ENCODE measurements at regions not wholly inside any gene's neighbourhood (a gene's known extent, or its start where the extent isn't known, plus 50 kb on each side); places are given as distances from the start of the nearest gene placed in this dataset.

DNA sequence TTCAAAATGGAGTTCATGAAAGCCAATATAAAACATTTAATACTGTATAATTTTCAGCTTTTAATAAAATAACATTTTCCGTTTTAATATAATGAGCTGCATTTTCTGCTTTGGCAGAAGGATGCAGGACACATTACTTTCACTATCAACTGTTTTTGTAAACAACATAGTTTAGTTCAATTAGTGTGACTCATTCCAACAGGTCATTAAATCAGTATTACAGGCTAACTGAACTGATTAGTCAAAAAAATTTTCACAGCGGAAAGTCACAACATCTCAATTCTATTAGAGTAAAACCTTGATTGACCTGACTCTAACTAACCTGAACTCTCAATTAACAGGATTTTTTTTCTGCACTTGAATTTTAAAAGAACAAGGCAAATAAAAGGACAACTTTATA, 151.2 kb upstream of the AMOT start:
- TF ChIP-seq CTCF (conservative IDR thresholded peaks at IDR 0.05; ENCODE audit: low read length) (no peak), EZH2phosphoT487 (IDR thresholded peaks at IDR 0.05; ENCODE audit: borderline replicate concordance) (no peak)
